Panc1 (cell line): ENCODE measurements at regions not wholly inside any gene's neighbourhood (a gene's known extent, or its start where the extent isn't known, plus 50 kb on each side); places are given as distances from the start of the nearest gene placed in this dataset.

ENCODE experiments used
- ATAC-seq: fragments of 200-7000 bp; cut with Tn5 transposase; 2 replicates; pipeline ENCODE4 v1.9.1; 2020; ENCODE audit warnings: mild to moderate bottlenecking, moderate library complexity
- BruUV-seq: library from RNA; stranded (reverse); fragments of 400-500 nt; replicated peaks from 2 replicates; lab custom pipeline; 2021; lab: Mats Ljungman, UMichigan
- CTCF ChIA-PET: fragments of 300-600 bp; sonication (Branson Sonifier 250); formaldehyde crosslinking; loops from one replicate; lab custom pipeline; 2022; ENCODE audit warnings: antibody characterized with exemption; lab: Charles Lee
- POLR2A ChIA-PET: fragments of 300-600 bp; sonication (Branson Sonifier 250); formaldehyde crosslinking; loops from one replicate; lab custom pipeline; 2022; ENCODE audit warnings: antibody characterized with exemption; lab: Charles Lee
- DNase-seq: peaks from one replicate; pipeline ENCODE4 v3.0.0-alpha.2; 2010; ENCODE audit warnings: low read depth, low spot score
- H3K27ac ChIP-seq: 2 replicates; pipeline ENCODE4 v1.5.1; 2011; ENCODE audit warnings: mild to moderate bottlenecking, low read length, inconsistent platforms
- H3K27me3 ChIP-seq: fragments of 200-500 bp; sonication (Bioruptor generic); 2 replicates; pipeline ENCODE4 v1.6.0; 2014; ENCODE audit warnings: low read length, inconsistent platforms; ENCODE audit not compliant: control insufficient read depth, insufficient read depth
- H3K36me3 ChIP-seq: fragments of 200-500 bp; sonication (Bioruptor generic); 2 replicates; pipeline ENCODE4 v1.5.1; 2014; ENCODE audit warnings: inconsistent platforms, mild to moderate bottlenecking, low read length, moderate library complexity; ENCODE audit not compliant: control insufficient read depth, insufficient read depth
- H3K4me1 ChIP-seq: 2 replicates; pipeline ENCODE4 v1.5.1; 2011; ENCODE audit warnings: inconsistent platforms, mild to moderate bottlenecking, low read length, moderate library complexity; ENCODE audit not compliant: control insufficient read depth, insufficient read depth
- H3K4me3 ChIP-seq, 2 experiments: 2 replicates each; pipeline ENCODE4 v1.5.1; 2011 to 2012; ENCODE audit warnings: low read depth in 2 of 2, low read length in 2 of 2, mild to moderate bottlenecking in 2 of 2, inconsistent platforms in 1 of 2, moderate library complexity in 1 of 2
- H3K9me3 ChIP-seq: fragments of 200-500 bp; sonication (Bioruptor generic); 2 replicates; pipeline ENCODE4 v1.5.1; 2014; ENCODE audit warnings: low read depth, mild to moderate bottlenecking, inconsistent platforms, low read length, moderate library complexity; ENCODE audit not compliant: control insufficient read depth, insufficient read depth
- CTCF ChIP-seq: fragments of 450-650 bp; IDR thresholded peaks from 2 replicates; pipeline ENCODE4 v1.5.1; 2017; ENCODE audit warnings: mild to moderate bottlenecking
- POLR2AphosphoS5 ChIP-seq: IDR thresholded peaks from 2 replicates; pipeline ENCODE4 v1.6.1; 2012; ENCODE audit warnings: mild to moderate bottlenecking, low read depth, low read length, moderate library complexity
- REST ChIP-seq, 2 experiments: IDR thresholded peaks; 2 replicates each; pipeline ENCODE4 v1.6.1; 2011 to 2012; ENCODE audit warnings: low read depth in 2 of 2, control low read depth in 1 of 2, low read length in 1 of 2, mild to moderate bottlenecking in 1 of 2, moderate library complexity in 1 of 2; ENCODE audit not compliant: insufficient read depth in 1 of 2
- SIN3A ChIP-seq: IDR thresholded peaks from 2 replicates; pipeline ENCODE4 v1.6.1; 2012; ENCODE audit warnings: low read depth, mild to moderate bottlenecking, low read length, moderate library complexity, borderline replicate concordance; ENCODE audit not compliant: insufficient read depth
- TCF7L2 ChIP-seq: IDR thresholded peaks from 2 replicates; pipeline ENCODE4 v1.6.1; 2011; ENCODE audit warnings: mild to moderate bottlenecking, low read depth, low read length, inconsistent platforms
- in situ Hi-C: cut with HindIII; loops from 2 replicates; pipeline ENCODE4 v1.10.0; 2016; ENCODE audit warnings: low sequenced_read_pairs, low pct_unique_long_range_greater_than_20kb
- intact Hi-C: fragments of 100-400 bp; cut with micrococcal nuclease; formaldehyde crosslinking; loops from one replicate; pipeline ENCODE4 v1.10.0; 2022; ENCODE audit not compliant: unreplicated experiment

- ATAC-seq (no peak), DNase-seq (no peak)
- intact Hi-C loops (no loop called here), in situ Hi-C loops (no loop called here)
- CTCF ChIA-PET, result no interaction called here
- Histone ChIP-seq H3K36me3 (no peaks in the 10 kb centered on the region), H3K9me3 (no peaks in the 10 kb centered on the region), H3K4me3 (no peak overlapping the region), H3K27me3 (no peaks in the 10 kb centered on the region), H3K4me1 (no peaks in the 10 kb centered on the region), H3K27ac (no peak overlapping the region)
- BruUV-seq, result no TSS peak
- POLR2A ChIA-PET, result no interaction called here
- TF ChIP-seq SIN3A, result no peak
- no peak for TF ChIP-seq CTCF
- no peak for TF ChIP-seq TCF7L2
- no peak for TF ChIP-seq POLR2AphosphoS5
- TF ChIP-seq REST (IDR thresholded peaks at IDR 0.05; ENCODE audit: insufficient read depth in 1 of 2, low read depth in 2 of 2, low read length in 1 of 2), result no peak
Observed at GRCh38 chr9:17906841-17907778, 328.2 kb downstream of the SH3GL2 start.

GRCh38 chr9:17907779-17908508 is 329.1 kb downstream of the SH3GL2 start:
- H3K27ac ChIP-seq, result no peak overlapping the region
- ATAC-seq (no peak), DNase-seq (no peak)
- in situ Hi-C loops (no loop called here), intact Hi-C loops (no loop called here)
- CTCF ChIA-PET, result no interaction called here
- H3K4me3 ChIP-seq, result no peak overlapping the region
- H3K27me3 ChIP-seq, result no peaks in the 10 kb centered on the region
- TF ChIP-seq CTCF, result no peak
- no peak for TF ChIP-seq SIN3A
- no peak for TF ChIP-seq REST (IDR thresholded peaks at IDR 0.05; ENCODE audit: insufficient read depth in 1 of 2, low read depth in 2 of 2, low read length in 1 of 2)
- TF ChIP-seq POLR2AphosphoS5, result no peak
- no peak for TF ChIP-seq TCF7L2
- no peaks in the 10 kb centered on the region for H3K4me1 ChIP-seq
- POLR2A ChIA-PET, result no interaction called here
- H3K36me3 ChIP-seq, result no peaks in the 10 kb centered on the region
- no TSS peak for BruUV-seq
- H3K9me3 ChIP-seq, result no peaks in the 10 kb centered on the region
